ENCODE measurements at regions not wholly inside any gene's neighbourhood (a gene's known extent, or its start where the extent isn't known, plus 50 kb on each side); places are given as distances from the start of the nearest gene placed in this dataset.
A peak's percentile ranks its signal among the peaks of the same experiment; 100 is the strongest.

DNA sequence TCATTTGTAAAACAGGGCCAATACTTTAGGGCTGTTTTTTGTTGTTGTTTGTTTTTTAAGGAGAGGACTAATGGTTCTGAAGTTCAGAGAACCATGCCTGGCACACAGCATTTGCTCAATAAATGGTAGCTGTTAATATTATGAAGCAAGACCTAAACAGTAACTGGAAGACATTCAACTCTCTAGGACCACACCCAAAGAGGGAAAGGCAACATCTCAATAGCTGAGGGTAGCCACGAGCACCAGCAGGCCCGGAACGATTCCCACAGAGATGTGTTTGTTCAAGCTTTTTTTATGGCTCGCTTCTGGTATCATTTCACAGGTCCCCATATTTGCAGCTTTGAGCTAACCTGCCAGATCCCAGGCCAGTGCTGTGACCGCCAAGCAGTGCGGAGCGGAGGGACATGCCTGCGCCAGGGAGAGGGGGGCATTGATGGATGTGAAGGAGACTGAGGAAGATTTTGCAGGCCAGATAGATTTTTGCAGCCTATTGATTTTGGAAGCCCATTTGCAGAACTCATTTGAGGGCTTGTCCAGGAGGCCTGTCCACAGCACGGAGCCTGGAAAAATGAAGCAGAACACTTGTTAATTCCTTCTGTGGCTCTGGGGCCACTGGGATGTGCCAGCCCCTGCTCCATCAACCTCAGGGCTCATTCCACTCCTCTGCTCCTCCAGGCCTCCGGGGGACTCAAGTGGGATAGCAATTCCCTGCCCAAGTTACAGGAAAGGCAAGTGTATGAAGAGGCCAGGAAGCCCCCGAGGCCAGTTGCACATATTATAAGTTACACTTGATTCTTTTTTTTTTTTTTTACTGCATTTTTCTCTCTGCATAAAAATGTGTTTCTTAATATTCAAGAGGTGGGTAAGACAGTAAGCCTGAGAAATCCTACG, 57.3 kb upstream of the FGFR2 start:
- Histone ChIP-seq H3K27me3 (ENCODE audit: control insufficient read depth in 1 of 2, insufficient read depth in 2 of 2, low read length in 1 of 2) (no peaks in the 10 kb centered on the region), H3K9me3 (ENCODE audit: control insufficient read depth, low read length) (no peaks in the 10 kb centered on the region), H3K36me3 (ENCODE audit: control insufficient read depth in 1 of 2, insufficient read depth in 2 of 2, low read length in 1 of 2) (no peaks in the 10 kb centered on the region), H3K27ac (ENCODE audit: low read depth in 1 of 2, low read length in 2 of 2) (no peak overlapping the region), H3K4me3 (ENCODE audit: low read length in 2 of 2) (no peak overlapping the region), H3K4me1 (ENCODE audit: control insufficient read depth in 1 of 2, insufficient read depth in 2 of 2, low read length in 2 of 2) (no peaks in the 10 kb centered on the region)
- intact Hi-C loops (cut with DNase I), result no loop called here
- WGBS, 2 donors, result 84 to 90% methylated on average over 12 of the region's 12 CpGs
- DNase-seq (peak in 1 of 2 donors; percentile 64), ATAC-seq (ENCODE audit: low FRiP score) (no peak)

DNA sequence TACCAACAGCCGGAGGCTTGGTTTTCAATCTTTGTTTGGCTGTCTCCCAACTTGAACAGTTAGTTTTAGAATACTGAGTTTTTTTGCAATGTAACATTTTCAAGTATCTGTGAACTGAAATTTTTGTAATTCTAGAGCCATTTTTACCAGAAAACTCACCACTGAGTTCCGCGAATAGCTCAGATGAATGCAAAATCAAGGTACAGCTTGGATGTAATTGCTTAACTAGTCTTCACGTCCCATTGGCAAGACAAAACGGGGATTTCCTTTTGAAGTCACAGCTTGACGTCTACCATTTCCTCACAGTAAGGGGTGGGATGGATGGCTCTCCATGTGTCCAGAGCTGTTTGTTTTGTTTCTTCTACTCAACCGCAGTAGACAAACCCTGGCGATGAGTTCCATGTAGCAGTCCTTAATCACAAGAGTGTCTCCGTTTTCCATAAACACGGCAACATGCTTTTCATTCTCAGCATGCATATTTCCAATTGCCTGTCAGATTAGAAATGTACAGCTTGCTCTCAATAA, 55.8 kb upstream of the FGFR2 start:
- H3K4me3 ChIP-seq (ENCODE audit: low read length in 2 of 2), result no peak overlapping the region
- H3K36me3 ChIP-seq (ENCODE audit: control insufficient read depth in 1 of 2, insufficient read depth in 2 of 2, low read length in 1 of 2), result no peaks in the 10 kb centered on the region
- DNase-seq, result no peak
- H3K4me1 ChIP-seq (ENCODE audit: control insufficient read depth in 1 of 2, insufficient read depth in 2 of 2, low read length in 2 of 2), result no peaks in the 10 kb centered on the region
- H3K9me3 ChIP-seq (ENCODE audit: control insufficient read depth, low read length), result no peaks in the 10 kb centered on the region
- intact Hi-C loops (cut with DNase I), result no loop called here
- 64 to 75% methylated on average over 10 of the region's 10 CpGs for WGBS, 2 donors
- H3K27ac ChIP-seq (ENCODE audit: low read depth in 1 of 2, low read length in 2 of 2), result no peak overlapping the region
- no peaks in the 10 kb centered on the region for H3K27me3 ChIP-seq (ENCODE audit: control insufficient read depth in 1 of 2, insufficient read depth in 2 of 2, low read length in 1 of 2)
- ATAC-seq (ENCODE audit: low FRiP score), result no peak

DNA sequence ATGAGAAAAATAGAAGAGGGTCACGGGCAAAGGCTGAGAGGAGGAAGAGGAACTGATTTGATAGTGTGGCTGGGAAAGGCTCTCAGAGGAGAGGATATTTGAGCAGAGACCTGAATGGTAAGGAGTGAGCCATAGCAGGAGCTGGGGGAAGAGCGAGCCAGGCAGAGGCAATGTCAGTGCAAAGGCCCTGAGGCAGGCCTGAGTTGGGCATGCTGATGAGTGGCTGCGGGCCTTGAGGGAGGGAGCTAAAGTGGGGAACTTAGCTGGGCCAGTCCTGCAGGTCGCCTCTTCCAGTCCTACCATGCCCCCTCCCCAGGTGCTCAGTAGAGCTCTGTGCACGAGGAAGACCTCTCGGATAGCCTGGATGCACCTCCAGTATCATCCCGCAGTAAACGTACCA, 55.4 kb upstream of the FGFR2 start:
- intact Hi-C loops (cut with DNase I), result no loop called here

DNA sequence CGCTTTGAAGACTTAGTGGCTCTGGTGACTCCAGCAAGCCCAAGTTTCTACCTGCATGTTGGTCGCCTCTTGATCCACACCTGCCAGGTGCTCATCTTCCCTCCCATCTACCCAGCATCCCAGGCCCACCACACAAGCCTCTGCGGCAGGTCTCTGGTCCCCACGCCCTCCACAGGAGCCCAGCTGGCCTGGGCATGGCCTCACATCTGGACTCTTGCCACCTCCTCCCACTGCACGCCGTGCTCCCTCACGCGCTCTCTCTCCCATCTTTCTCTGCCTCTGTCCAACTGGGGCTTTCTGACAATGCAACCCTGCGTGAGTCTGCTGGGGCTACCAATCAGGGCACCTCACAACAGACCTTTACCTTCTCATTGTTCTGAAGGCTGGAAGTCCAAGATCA, 50.2 kb upstream of the FGFR2 start:
- 92 to 94% methylated on average over 9 of the region's 9 CpGs for WGBS, 2 donors
- Histone ChIP-seq H3K36me3 (ENCODE audit: control insufficient read depth in 1 of 2, insufficient read depth in 2 of 2, low read length in 1 of 2) (no peaks in the 10 kb centered on the region), H3K4me3 (ENCODE audit: low read length in 2 of 2) (no peak overlapping the region), H3K4me1 (ENCODE audit: control insufficient read depth in 1 of 2, insufficient read depth in 2 of 2, low read length in 2 of 2) (no peaks in the 10 kb centered on the region), H3K9me3 (ENCODE audit: control insufficient read depth, low read length) (no peaks in the 10 kb centered on the region), H3K27me3 (ENCODE audit: control insufficient read depth in 1 of 2, insufficient read depth in 2 of 2, low read length in 1 of 2) (no peaks in the 10 kb centered on the region), H3K27ac (ENCODE audit: low read depth in 1 of 2, low read length in 2 of 2) (no peak overlapping the region)
- ATAC-seq (ENCODE audit: low FRiP score) (no peak), DNase-seq (no peak)
- intact Hi-C loops (cut with DNase I), result no loop called here

More for the DNA sequence above, 55.4 kb upstream of the FGFR2 start:
- no peak for ATAC-seq (ENCODE audit: low FRiP score)
- 95 to 96% methylated on average over 8 of the region's 8 CpGs for WGBS, 2 donors
- H3K36me3 ChIP-seq (ENCODE audit: control insufficient read depth in 1 of 2, insufficient read depth in 2 of 2, low read length in 1 of 2), result no peaks in the 10 kb centered on the region
- no peaks in the 10 kb centered on the region for H3K9me3 ChIP-seq (ENCODE audit: control insufficient read depth, low read length)
- no peak overlapping the region for H3K27ac ChIP-seq (ENCODE audit: low read depth in 1 of 2, low read length in 2 of 2)
- H3K4me3 ChIP-seq (ENCODE audit: low read length in 2 of 2), result no peak overlapping the region
- no peaks in the 10 kb centered on the region for H3K27me3 ChIP-seq (ENCODE audit: control insufficient read depth in 1 of 2, insufficient read depth in 2 of 2, low read length in 1 of 2)
- DNase-seq, result no peak
- H3K4me1 ChIP-seq (ENCODE audit: control insufficient read depth in 1 of 2, insufficient read depth in 2 of 2, low read length in 2 of 2), result no peaks in the 10 kb centered on the region

DNA sequence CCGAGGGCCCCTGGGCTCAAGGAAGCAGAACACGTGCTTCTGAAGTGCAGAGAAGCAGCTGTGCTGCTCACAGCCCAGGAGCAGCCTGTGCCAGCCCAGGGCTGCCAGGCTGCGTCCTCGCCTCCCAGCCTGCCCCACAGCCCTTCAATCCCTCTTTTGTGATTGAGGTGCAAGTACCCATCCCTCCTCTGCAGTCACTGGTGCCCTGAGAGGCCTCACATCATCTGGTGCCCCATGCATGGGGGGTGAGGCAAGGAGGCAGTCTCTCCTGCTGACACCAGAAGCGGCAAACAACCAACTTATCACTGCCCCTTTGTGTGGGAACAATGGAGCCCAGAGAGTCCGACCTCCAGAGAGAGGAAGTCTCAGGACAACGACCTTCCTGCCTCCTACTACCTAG, 49.8 kb upstream of the FGFR2 start:
- Histone ChIP-seq H3K4me3 (ENCODE audit: low read length in 2 of 2) (no peak overlapping the region), H3K27ac (ENCODE audit: low read depth in 1 of 2, low read length in 2 of 2) (no peak overlapping the region), H3K4me1 (ENCODE audit: control insufficient read depth in 1 of 2, insufficient read depth in 2 of 2, low read length in 2 of 2) (no peaks in the 10 kb centered on the region), H3K36me3 (ENCODE audit: control insufficient read depth in 1 of 2, insufficient read depth in 2 of 2, low read length in 1 of 2) (no peaks in the 10 kb centered on the region), H3K9me3 (ENCODE audit: control insufficient read depth, low read length) (no peaks in the 10 kb centered on the region), H3K27me3 (ENCODE audit: control insufficient read depth in 1 of 2, insufficient read depth in 2 of 2, low read length in 1 of 2) (no peaks in the 10 kb centered on the region)
- no peak for ATAC-seq (ENCODE audit: low FRiP score)
- intact Hi-C loops (cut with DNase I), result no loop called here
- DNase-seq, result no peak
- 61 to 64% methylated on average over 7 of the region's 7 CpGs for WGBS, 2 donors

Data from aorta (tissue), 5 donors.